ENCODE measurements at regions not wholly inside any gene's neighbourhood (a gene's known extent, or its start where the extent isn't known, plus 50 kb on each side); places are given as distances from the start of the nearest gene placed in this dataset.

DNA sequence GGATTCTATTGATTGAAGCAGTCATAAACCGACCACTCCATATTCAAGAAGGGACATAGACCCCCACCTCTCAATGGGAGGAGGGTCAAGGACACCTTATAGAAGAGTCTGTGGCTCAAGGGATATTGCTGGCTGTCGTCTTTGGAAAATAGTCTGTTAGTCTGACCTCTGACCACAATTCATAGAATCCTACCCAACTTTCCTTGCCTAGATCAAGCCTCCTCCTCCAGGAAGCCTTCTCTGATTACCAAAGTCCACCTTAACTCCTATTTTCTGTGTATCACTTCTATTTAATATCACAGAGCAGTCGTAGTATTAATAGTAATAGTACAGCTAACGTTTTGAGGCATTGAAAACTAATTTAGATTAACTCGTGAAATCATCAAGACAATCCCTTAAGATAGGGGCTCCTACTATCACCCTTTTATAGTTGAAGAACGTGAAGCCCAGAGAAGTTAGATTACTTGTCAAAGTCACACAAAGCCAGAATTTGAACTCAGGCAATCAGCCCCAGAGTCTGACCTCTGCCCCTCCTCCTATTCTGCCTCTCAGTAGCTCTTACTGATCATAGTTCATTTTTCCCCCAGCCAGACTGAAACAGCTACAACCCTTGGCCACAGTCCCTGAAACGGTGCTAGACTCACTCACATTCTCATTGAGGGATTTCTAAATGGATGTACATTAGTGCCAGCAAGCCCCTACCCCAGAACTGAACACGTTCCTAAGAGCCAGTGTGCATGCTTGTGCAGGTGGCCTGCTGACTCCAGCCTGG, 636.6 kb downstream of the MID1IP1 start:
- no peak for DNase-seq

DNA sequence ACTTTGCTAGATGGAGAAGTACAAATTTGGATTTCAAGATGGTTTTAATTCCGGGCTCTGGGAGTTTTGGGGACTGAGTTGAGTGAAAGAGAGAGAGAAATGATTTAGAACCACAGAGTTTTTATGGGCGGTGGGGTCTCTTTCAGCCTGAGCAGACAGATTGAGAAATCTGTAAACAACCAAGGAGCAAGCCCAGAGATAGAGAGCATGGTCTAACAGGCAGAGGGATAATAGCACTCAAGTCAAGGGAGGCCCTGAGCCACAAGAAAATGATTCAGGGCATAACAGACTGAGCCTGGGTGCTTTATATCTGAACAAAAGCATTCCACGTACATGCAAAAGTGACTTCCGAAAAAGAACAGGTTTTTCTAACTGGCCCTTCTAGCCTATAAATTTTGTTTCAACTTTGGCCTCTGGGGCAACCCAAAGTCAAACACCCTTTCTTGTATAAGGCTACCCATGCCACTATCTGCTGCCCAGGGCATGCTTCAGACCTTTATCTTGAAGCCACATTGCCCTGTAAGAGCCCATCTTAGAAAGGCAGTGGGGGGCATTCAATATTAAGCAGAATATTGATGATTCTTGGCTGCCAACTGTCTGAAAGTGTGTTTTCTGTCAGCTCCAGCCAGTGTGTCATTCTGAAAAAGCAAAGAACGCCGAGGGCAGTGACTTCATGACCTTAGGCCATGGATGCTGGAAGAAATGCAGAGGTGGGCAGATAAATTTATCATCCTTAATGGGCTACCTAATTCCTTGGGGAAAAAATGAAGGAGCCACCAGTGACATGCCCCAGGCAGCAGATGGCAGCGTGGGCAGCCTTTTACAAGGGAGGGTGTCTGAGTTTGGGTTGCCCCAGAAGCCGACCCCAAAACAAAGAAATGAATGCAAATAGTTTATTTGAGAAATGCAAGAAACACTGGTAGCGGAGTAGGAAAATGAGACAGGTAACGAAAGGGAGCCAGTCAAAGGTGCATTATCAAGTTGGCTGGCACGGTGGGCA, 637.6 kb downstream of the MID1IP1 start:
- DNase-seq = no peak

DNA sequence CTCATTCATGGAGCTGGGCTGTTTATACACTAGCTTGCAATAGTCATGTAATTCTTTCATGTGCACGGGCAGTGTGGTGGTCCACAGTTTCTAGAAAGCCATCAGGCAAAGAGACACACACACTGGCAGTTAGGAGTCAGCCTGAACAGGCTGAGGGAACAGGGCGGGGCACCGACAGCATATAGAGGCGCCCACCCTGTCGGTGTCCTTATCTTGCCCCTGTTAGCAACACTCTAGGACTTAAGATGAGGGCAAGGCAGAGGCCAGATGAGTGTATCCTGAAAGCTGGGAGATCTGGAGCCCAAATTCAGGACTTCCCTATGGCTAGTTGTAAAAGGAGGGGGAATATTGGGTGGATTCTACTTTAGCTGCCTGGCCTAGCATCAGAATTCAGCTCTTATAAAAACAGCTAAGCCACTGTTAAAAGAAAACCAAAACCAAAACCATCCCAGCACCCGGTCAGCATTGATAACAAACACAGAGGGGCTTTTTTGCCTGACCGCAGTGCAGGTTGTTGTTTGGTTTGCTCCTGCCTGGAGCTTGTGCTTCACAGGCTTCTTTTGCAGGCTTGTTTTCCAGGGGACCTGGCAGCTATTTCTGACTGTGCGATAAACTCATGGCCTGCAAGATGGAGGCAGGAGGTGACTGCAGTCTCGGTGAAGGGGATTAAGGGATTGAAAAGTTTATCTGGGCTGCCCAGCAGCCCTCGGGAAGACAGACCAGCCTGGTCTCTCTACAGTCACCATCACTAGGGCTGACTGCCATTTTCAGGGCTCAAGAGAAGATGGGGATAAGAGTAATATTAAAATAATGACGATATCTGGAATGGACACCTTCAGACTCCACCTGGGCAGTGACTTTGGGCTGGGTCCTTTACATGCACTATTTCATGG, 638.9 kb downstream of the MID1IP1 start:
- no peak for DNase-seq

DNA sequence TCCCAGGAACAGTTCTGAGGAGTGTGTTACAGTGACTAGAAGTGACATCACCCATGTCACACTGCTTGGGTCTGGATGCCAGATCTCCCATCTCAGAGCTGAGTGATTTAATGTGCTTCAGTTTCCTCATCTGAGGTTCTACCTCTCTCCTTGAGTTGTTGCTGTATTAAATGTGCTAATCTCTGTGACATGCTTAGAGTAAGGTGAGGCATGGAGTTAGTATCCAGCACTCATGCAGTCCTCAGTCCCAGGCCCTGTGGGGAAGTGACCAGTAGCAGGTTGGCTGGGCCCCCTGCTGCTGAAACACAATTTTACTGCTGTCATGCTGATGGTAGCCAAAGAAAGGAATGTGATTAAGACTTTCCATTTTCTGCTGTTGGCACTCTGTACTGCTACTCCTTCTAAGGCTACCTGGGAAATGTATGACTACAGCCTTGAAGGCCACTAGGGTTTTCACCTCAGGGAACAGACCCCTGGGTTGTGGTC, 639.6 kb downstream of the MID1IP1 start:
- DNase-seq = no peak

DNA sequence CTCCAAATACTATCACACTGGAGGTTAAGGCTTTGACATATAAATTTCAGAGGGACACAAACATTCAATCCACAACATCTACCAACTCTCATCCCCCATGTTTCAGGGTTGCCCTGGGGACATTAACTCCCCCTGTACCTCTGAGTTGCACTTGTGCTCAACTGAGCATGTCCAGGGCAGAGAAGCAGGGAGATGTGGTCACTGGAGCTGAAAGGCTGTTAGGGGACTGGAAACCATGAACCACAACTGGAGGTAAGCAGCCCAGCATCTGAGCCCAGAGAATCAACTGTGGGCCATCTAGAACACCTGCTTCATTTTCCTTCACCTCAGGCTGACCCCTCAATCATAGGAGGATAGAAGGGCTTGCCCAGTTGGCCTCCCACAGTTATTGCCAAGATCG, 641.1 kb downstream of the MID1IP1 start:
- DNase-seq = no peak

DNA sequence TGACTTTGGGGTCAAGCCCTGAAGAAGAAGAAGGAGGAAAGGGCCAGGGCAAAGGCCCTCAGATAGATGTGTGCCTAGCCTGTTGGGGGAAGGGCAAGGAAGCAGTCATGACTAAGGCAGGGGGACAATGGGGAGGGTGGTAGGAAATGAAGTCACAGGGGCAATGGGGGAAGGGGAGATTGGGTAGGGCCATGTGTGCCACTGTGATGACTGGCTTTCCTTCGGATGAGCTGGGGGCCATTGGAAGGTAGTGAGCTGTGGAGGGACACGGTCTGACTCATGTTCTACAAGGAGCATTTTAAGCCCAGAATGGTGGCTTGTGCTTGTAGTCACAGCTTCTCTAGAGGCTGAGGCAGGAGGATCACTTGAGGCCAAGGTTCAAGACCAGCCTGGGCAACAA, 642.0 kb downstream of the MID1IP1 start:
- no peak for DNase-seq

DNA sequence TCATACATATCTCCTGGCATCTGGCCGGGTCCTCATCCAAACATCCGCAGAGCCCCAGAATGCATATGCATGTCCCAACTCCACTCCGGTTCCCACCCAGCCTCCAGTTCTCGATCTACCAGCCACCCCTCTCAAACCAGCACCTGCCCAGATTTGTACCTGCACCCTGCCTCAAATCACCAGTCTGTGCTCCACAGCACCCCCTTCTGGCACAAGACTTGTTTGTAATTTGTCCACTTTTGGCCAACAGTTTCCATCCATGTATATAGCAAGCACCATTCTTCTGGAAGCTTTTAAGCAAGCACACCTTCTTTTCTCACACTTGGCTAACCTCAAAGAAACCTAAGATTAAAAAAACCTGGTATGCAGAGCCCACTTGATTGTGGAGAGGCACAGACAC, 644.1 kb downstream of the MID1IP1 start:
- DNase-seq = peak in 1 of 51 donors; percentile 0

DNA sequence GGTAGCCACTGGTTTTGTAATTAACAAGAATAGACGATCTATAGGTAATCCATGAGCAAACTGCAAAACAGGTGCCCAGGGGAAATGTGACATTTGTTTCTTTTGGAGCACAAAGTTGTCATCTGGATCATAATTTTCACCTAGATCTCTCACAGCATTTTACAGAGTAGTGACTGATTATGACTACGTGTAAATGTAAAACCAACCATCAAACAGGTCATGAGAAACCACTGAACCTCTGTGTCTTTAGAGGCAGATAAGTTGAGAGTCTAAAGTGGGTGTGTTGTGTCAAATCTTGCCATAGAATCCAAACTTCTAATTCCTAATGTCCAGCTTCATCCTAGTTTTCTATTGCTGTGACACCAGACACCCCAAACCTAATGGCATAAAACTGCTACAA, 648.1 kb downstream of the MID1IP1 start:
- DNase-seq = no peak

DNA sequence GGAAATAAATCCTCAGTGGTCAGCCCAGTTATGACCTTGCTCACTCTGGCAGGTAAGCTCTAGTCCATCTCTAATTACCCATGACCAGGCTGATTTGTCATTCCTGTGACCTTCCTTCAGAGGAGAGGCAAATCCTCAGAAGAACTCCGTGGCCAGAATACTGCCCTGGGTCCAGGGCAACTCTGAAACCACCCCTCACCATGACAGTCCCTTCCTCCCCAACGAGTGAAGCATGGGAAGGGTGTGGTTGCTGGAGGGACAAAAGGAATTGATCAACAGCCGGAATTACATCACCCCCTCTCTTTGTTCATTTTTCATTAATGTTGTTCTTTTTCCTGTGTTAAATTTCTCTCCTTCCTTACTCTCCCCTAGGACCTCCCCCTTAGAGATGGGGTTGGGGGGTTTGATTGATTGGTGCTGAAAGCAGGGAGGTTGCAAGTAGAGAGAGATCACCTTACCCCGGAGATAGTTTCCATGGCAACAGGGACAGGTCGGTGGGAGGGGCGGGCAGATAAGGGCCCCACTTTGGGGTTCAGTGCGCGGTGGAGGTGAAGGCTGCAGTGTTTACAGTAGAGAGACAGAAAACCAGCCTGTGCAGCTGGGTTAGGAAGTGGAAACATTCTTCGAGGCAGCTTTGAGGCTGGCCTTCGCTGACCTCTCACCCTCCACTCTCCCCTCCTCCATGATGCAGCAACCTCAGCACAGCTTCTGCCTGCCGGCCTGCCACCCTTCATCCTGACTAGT, 647.4 kb downstream of the BCOR start:
- no peak for DNase-seq

DNA sequence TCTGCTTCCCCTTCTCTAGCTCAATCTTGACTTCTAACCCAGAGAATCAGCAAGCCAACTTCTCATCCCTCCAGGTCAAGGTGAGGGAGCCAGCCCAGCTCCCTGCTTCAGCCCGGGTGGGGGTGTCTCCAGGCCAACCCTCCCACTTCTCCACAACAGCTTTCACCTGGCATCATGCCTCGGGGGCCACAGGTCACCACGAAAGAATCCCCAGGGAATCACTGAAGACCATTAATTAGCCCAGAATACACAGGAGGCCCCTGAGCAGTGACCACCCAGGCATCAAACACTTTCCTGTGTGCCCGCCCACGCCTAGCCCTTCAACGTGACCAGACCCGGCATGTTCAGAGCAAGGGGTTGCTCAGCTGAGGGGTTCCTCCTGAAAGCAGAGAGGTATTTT, 646.7 kb downstream of the BCOR start:
- DNase-seq = no peak

DNA sequence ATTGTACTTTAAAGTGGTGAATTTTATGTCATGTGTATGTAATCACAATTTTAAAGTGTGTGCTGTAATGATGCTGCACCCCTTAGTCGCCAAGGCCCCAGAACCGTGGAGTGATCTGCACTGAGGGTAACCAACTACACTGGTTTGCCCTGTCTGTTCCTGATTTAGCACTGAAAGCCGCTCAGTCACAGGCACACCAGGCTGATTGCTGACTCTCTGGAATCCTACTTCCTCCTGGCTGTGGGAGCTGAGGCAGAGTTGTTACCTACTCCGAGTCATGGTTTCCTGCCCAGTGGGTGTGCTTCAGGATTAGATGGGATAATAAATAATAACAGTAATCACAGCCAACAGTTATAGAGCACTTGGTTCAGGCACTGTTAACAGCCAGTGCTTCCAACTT, 645.4 kb downstream of the BCOR start:
- DNase-seq = no peak

DNA sequence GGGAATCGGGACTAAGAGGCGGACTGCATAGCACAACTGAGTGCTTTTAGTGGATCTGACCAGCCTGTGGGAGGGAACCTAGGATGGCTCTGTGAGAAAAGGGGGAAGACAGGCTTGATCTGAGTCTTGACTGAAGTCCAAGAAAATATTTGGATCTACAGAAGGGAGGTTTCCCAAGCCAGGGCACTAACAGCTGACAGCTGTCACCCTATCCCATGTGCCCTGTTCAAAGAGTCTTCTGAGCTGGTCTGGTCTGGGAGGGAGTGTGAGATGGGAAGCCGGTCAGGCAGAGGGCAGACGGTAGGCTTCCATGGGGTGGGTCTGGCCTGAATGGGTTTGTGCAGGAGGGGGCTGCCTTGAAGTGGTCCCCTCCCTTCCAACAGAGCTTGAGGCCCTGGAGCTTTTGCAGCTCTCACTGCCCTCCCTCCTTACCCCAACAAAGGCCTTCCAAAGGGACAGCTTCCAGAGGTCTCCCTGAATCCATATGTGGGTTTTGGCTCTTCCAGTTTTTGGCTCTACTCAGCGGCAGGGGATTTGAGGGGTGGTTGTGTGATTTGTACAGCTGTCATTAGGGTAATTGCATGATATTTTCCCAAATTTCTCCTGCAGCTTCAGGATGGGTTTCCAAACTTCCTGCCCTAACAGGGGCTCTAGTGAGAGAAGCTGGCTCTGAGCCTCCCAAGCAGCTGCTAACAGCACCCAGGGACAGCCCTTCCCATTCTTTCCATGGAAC, 643.7 kb downstream of the BCOR start:
- DNase-seq = no peak

DNA sequence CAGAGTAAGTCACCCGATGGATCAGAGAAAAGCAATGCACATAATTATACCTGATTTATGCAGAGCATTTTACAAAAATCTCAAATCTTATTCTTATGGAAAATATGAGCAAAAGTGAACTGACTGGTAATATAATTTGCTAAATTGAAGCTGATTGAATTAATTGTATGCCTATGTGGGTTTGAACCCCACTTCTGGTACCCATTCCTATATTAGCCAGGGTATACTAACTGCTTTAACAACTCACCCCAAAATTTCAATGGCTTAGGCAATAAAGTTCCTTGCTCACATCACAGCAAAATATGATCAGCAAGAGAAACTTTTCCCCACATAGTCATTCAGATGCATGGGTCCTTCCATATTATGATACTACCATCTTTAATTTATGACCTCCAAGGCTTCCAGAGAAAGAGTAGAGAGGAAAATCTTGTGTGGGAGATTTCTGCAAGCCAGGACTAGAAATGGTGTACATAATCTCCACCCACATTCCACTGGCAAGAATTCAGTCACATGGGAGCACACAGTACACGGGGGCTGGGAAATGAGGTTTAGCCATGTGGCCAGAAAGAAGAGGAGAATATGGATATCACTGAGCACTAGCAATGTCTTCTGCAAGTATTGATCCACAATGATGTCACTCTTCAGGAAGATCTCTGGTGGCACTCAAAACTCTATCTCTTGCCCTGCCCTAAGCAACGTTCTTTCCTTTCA, 640.7 kb downstream of the BCOR start:
- DNase-seq = no peak

DNA sequence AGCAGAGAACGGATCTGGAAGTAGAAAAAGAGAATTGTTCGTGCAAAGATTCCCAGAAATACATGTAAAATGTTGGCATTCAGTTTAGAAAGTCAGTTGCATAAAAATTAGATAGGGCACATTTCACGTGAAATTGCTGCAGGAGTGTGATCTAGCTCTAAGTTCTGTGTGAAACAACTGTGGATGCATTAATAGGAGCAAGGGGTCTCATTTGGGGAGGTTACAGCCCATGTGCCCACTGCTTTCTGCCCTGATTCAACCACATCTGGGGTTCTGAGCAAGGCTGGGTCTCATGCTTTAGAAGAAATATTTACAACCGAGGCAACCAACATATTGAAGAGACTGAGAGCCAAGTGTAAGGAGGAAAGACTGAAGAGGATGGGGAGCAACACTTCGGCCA, 639.0 kb downstream of the BCOR start:
- no peak for DNase-seq

DNA sequence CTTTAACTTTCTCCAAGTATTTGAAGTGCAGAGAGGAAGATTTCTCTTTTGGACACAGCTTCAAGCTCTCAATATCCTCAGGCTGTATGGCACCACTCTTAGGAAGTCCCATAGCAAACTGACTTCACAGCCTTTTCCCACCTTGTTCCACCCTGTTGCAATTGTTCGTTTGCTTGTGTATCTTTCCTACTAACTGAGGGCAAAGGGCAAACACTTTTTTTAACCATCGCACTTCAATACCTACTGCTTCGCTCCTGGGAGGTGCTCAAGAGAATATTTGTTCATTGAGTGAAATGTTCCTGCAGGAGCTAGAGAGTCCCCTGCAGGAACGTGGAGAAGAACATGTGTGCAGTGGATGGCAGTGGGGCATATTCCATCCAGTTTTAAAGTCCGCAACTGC, 638.6 kb downstream of the BCOR start:
- DNase-seq = no peak

DNA sequence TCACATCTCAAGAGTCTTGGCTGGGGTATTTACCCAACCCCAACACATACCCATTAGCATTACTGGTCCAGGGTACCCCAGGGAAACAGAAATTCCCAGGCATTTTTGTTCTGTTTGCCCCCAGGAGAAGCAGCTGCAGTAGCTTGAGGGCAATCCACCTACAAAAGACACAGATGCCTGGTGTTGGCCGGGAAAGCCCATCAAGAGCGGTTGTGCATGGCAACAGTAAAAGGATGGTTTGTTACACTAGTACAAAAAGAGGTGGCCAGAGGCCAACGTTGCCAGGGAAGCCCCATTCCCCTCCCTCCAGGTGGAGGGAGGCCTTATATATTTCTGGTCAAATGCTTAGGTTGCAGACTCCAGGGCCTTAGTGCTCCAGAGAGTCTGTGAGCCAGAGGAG, 637.8 kb downstream of the BCOR start:
- DNase-seq = peak in 9 of 51 donors; percentile 0 to 8 (median 1)

DNA sequence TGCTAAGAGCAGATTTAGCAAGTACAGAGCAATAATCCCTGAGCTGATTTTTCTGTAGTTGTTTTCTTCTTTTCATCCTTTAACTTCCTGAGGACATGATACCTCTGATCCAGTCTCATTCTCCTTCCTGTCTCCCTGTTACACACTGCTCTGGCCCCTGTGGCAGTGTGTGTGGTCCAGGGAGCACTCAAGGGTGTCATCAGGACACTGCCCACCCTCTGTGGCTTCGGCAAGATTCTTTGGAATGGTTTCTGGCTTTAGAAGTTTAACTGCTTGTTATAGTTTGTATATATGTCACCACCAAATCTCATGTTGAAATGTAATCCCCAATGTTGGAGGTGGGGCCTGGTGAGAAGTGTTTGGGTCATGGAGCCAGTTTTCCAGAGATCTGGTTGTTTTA, 637.3 kb downstream of the BCOR start:
- DNase-seq = no peak

DNA sequence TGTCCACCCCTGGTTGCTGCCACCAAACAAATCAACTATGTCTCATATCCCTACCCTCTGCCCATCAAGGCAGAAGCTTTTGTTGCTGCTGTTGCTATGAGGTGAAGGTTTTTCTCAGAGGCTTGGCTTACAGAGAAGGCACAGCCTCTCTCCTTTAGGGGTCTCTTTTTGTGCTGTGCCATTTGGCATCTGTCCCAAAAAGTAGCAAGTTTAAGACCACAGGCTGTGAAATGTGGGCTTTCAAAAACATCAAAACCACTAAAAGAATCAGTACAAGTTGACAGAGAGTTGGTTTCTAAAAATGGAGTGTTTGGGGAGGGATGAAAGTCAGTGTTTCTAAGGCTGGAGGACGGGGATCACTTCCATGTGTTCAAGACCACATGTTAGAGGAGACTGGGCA, 634.9 kb downstream of the BCOR start:
- no peak for DNase-seq

DNA sequence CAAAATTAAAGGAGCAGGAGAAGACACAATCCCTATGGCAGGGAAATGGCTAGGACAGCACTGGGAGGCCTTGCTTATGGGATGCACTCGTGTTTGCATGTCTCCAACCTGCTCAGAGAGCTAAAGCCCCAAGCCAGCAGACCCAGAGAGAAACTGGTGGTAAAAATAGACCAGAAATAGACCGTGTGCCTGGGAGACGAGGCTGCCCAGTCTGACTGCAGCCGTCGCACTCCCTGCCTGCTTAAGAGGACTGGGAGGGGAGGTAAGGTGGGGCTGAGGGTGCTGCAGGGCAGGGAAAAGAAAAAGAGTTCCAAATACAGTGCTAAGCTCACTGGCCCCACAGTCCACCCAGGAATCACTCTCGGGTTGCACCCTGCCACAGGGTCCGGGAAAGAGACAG, 633.5 kb downstream of the BCOR start:
- no peak for DNase-seq
